CD4-positive, alpha-beta memory T cell (primary cell): ENCODE measurements at regions not wholly inside any gene's neighbourhood (a gene's known extent, or its start where the extent isn't known, plus 50 kb on each side); places are given as distances from the start of the nearest gene placed in this dataset.

ENCODE experiments used
- CTCF ChIA-PET: fragments of 350-600 bp; sonication (Branson Sonifier 250); formaldehyde crosslinking; loops from one replicate; lab custom pipeline; 2021; ENCODE audit warnings: inconsistent platforms; ENCODE audit not compliant: partially characterized antibody; lab: Charles Lee
- POLR2A ChIA-PET: fragments of 350-600 bp; sonication (Branson Sonifier 250); formaldehyde crosslinking; loops from one replicate; lab custom pipeline; 2021; ENCODE audit not compliant: partially characterized antibody; lab: Charles Lee
- DNase-seq, 5 donors: peaks; one replicate each; pipeline versions ENCODE4 v3.0.0 to v3.0.0-alpha.2; 2020 to 2022; ENCODE audit warnings: mixed read lengths in 1 of 5
- H3K27ac ChIP-seq: one replicate; pipeline ENCODE4 v1.7.0; 2013; ENCODE audit warnings: low read depth, low read length
- H3K27me3 ChIP-seq: 2 replicates; pipeline ENCODE4 v1.7.0; 2013; ENCODE audit warnings: mild to moderate bottlenecking, low read length, moderate library complexity; ENCODE audit not compliant: insufficient read depth
- H3K36me3 ChIP-seq: 2 replicates; pipeline ENCODE4 v1.7.0; 2013; ENCODE audit warnings: mild to moderate bottlenecking, low read length, moderate library complexity; ENCODE audit not compliant: insufficient read depth
- H3K4me1 ChIP-seq: 2 replicates; pipeline ENCODE4 v1.7.0; 2013; ENCODE audit warnings: mild to moderate bottlenecking, low read length, moderate library complexity; ENCODE audit not compliant: insufficient read depth
- H3K4me3 ChIP-seq, 2 donors: one replicate each; pipeline ENCODE4 v1.7.0; 2013; ENCODE audit warnings: low read length in 2 of 2, mild to moderate bottlenecking in 1 of 2
- H3K9me3 ChIP-seq, 2 donors: one replicate each; pipeline ENCODE4 v1.7.0; 2013; ENCODE audit warnings: low read length in 2 of 2, control low read depth in 1 of 2; ENCODE audit not compliant: control insufficient read depth in 1 of 2
- H3K27ac Mint-ChIP-seq, 7 donors: one replicate each; pipeline ENCODE4 v1.8.0; 2020 to 2021; ENCODE audit warnings: mixed read lengths in 7 of 7, mild to moderate bottlenecking in 6 of 7, inconsistent platforms in 3 of 7, moderate library complexity in 3 of 7
- H3K27me3 Mint-ChIP-seq, 2 donors: one replicate each; pipeline ENCODE4 v1.8.0; 2020 to 2021; ENCODE audit warnings: mixed read lengths in 2 of 2
- H3K36me3 Mint-ChIP-seq, 2 donors: one replicate each; pipeline ENCODE4 v1.8.0; 2020 to 2021; ENCODE audit warnings: mixed read lengths in 2 of 2, inconsistent platforms in 1 of 2, mild to moderate bottlenecking in 1 of 2
- H3K4me1 Mint-ChIP-seq, 4 donors: one replicate each; pipeline ENCODE4 v1.8.0; 2020 to 2021; ENCODE audit warnings: mixed read lengths in 4 of 4, mild to moderate bottlenecking in 1 of 4
- H3K4me3 Mint-ChIP-seq, 8 donors: one replicate each; pipeline ENCODE4 v1.8.0; 2020 to 2021; ENCODE audit warnings: mixed read lengths in 8 of 8, mild to moderate bottlenecking in 7 of 8, moderate library complexity in 6 of 8, inconsistent platforms in 3 of 8
- H3K9me3 Mint-ChIP-seq, 8 donors: one replicate each; pipeline ENCODE4 v1.8.0; 2020 to 2021; ENCODE audit warnings: mixed read lengths in 8 of 8, mild to moderate bottlenecking in 5 of 8, inconsistent platforms in 3 of 8, moderate library complexity in 1 of 8
- intact Hi-C: fragments of 100-400 bp; cut with micrococcal nuclease; formaldehyde crosslinking; loops from one replicate; pipeline ENCODE4 v1.15.1; 2023

GRCh38 chr6:40330301-40330721 is 256.9 kb downstream of the LRFN2 start:
- Histone ChIP-seq H3K9me3 (no peaks in the 10 kb centered on the region), H3K4me1 (no peaks in the 10 kb centered on the region), H3K36me3 (no peaks in the 10 kb centered on the region), H3K27ac (no peak overlapping the region), H3K4me3 (no peak overlapping the region), H3K27me3 (no peaks in the 10 kb centered on the region)
- Mint-ChIP-seq H3K4me1 (peaks cover 0 to 2% (median 0%) of the 10 kb centered on the region in 4 donors), H3K27me3 (peaks cover 11 to 13% of the 10 kb centered on the region in 2 donors), H3K9me3 (peaks cover 0 to 2% (median 0%) of the 10 kb centered on the region in 8 donors), H3K36me3 (no peaks in the 10 kb centered on the region), H3K27ac (no peak overlapping the region), H3K4me3 (no peak overlapping the region)
- ChIA-PET POLR2A (no interaction called here), CTCF (no interaction called here)
- DNase-seq, result no peak
- intact Hi-C loops, result no loop called here

- Mint-ChIP-seq H3K4me1 (peaks cover 0 to 2% (median 0%) of the 10 kb centered on the region in 4 donors), H3K27me3 (peaks cover 13% of the 10 kb centered on the region in 2 donors), H3K9me3 (no peaks in the 10 kb centered on the region), H3K27ac (no peak overlapping the region), H3K36me3 (no peaks in the 10 kb centered on the region), H3K4me3 (no peak overlapping the region)
- intact Hi-C loops, result no loop called here
- Histone ChIP-seq H3K27me3 (no peaks in the 10 kb centered on the region), H3K27ac (no peak overlapping the region), H3K4me3 (no peak overlapping the region), H3K9me3 (no peaks in the 10 kb centered on the region), H3K36me3 (no peaks in the 10 kb centered on the region), H3K4me1 (no peaks in the 10 kb centered on the region)
- no peak for DNase-seq
- POLR2A ChIA-PET, result no interaction called here
- CTCF ChIA-PET, result no interaction called here
Observed at GRCh38 chr6:40328986-40329545, 258.1 kb downstream of the LRFN2 start.

- no peak overlapping the region for H3K4me3 ChIP-seq
- POLR2A ChIA-PET, result no interaction called here
- Mint-ChIP-seq H3K36me3 (no peaks in the 10 kb centered on the region), H3K9me3 (no peaks in the 10 kb centered on the region), H3K27ac (no peak overlapping the region), H3K4me3 (no peak overlapping the region), H3K4me1 (peaks cover 0 to 2% (median 0%) of the 10 kb centered on the region in 4 donors), H3K27me3 (peaks cover 13% of the 10 kb centered on the region in 2 donors)
- DNase-seq, result peak in 2 of 5 donors; percentile 13 to 39
- CTCF ChIA-PET, result interaction anchor here (1.2 kb wide), 1 partner anchor 18 kb away, joined by 3 read pairs; no protein-coding TSS in a partner anchor
- H3K4me1 ChIP-seq, result no peaks in the 10 kb centered on the region
- H3K27ac ChIP-seq, result no peak overlapping the region
- intact Hi-C loops, result no loop called here
- H3K36me3 ChIP-seq, result no peaks in the 10 kb centered on the region
- H3K9me3 ChIP-seq, result no peaks in the 10 kb centered on the region
- H3K27me3 ChIP-seq, result no peaks in the 10 kb centered on the region
Observed at GRCh38 chr6:40328386-40328985, 258.7 kb downstream of the LRFN2 start.

- CTCF ChIA-PET, result no interaction called here
- no peak overlapping the region for H3K4me3 Mint-ChIP-seq
- H3K9me3 ChIP-seq, result no peaks in the 10 kb centered on the region
- H3K4me1 ChIP-seq, result no peaks in the 10 kb centered on the region
- no peak overlapping the region for H3K27ac ChIP-seq
- no peaks in the 10 kb centered on the region for H3K36me3 ChIP-seq
- no peak overlapping the region for H3K4me3 ChIP-seq
- POLR2A ChIA-PET, result no interaction called here
- intact Hi-C loops, result no loop called here
- H3K36me3 Mint-ChIP-seq, result no peaks in the 10 kb centered on the region
- no peaks in the 10 kb centered on the region for H3K9me3 Mint-ChIP-seq
- H3K27ac Mint-ChIP-seq, result no peak overlapping the region
- no peak for DNase-seq
- H3K27me3 ChIP-seq, result no peaks in the 10 kb centered on the region
- H3K4me1 Mint-ChIP-seq, result peaks cover 0 to 2% (median 0%) of the 10 kb centered on the region in 4 donors
- H3K27me3 Mint-ChIP-seq, result peaks cover 13 to 20% of the 10 kb centered on the region in 2 donors
Observed at GRCh38 chr6:40326714-40327421, 260.3 kb downstream of the LRFN2 start.

- no peaks in the 10 kb centered on the region for H3K36me3 Mint-ChIP-seq
- POLR2A ChIA-PET, result no interaction called here
- H3K4me1 Mint-ChIP-seq, result peaks cover 0 to 2% (median 0%) of the 10 kb centered on the region in 4 donors
- Histone ChIP-seq H3K9me3 (no peaks in the 10 kb centered on the region), H3K4me3 (no peak overlapping the region), H3K27ac (no peak overlapping the region), H3K27me3 (no peaks in the 10 kb centered on the region), H3K36me3 (no peaks in the 10 kb centered on the region), H3K4me1 (no peaks in the 10 kb centered on the region)
- H3K27me3 Mint-ChIP-seq, result peaks cover 17 to 20% of the 10 kb centered on the region in 2 donors
- no peak for DNase-seq
- H3K4me3 Mint-ChIP-seq, result peak overlapping the region in 1 of 8 donors; percentile 11
- CTCF ChIA-PET, result no interaction called here
- H3K9me3 Mint-ChIP-seq, result no peaks in the 10 kb centered on the region
- no peak overlapping the region for H3K27ac Mint-ChIP-seq
- intact Hi-C loops, result no loop called here
Observed at GRCh38 chr6:40325791-40326190, 261.4 kb downstream of the LRFN2 start.

- H3K27ac ChIP-seq, result no peak overlapping the region
- ChIA-PET POLR2A (no interaction called here), CTCF (no interaction called here)
- no peaks in the 10 kb centered on the region for H3K4me1 ChIP-seq
- no peaks in the 10 kb centered on the region for H3K36me3 ChIP-seq
- no peak overlapping the region for H3K4me3 Mint-ChIP-seq
- H3K9me3 Mint-ChIP-seq, result no peaks in the 10 kb centered on the region
- H3K9me3 ChIP-seq, result no peaks in the 10 kb centered on the region
- H3K27me3 ChIP-seq, result no peaks in the 10 kb centered on the region
- H3K27me3 Mint-ChIP-seq, result peaks cover 17 to 20% of the 10 kb centered on the region in 2 donors
- H3K36me3 Mint-ChIP-seq, result no peaks in the 10 kb centered on the region
- H3K27ac Mint-ChIP-seq, result no peak overlapping the region
- H3K4me3 ChIP-seq, result no peak overlapping the region
- no peak for DNase-seq
- intact Hi-C loops, result no loop called here
- H3K4me1 Mint-ChIP-seq, result peaks cover 0 to 2% (median 0%) of the 10 kb centered on the region in 4 donors
Observed at GRCh38 chr6:40325041-40325440, 262.1 kb downstream of the LRFN2 start.

GRCh38 chr6:40323881-40324634 is 263.1 kb downstream of the LRFN2 start:
- CTCF ChIA-PET, result interaction anchor here (1.0 kb wide), 1 partner anchor 8 kb away, joined by 4 read pairs; no protein-coding TSS in a partner anchor
- Mint-ChIP-seq H3K9me3 (peaks cover 0 to 6% (median under 1%) of the 10 kb centered on the region in 8 donors), H3K27me3 (peaks cover 14 to 20% of the 10 kb centered on the region in 2 donors)

More at GRCh38 chr6:40323881-40324634, 263.1 kb downstream of the LRFN2 start:
- no peaks in the 10 kb centered on the region for H3K4me1 ChIP-seq
- no peaks in the 10 kb centered on the region for H3K36me3 ChIP-seq
- Mint-ChIP-seq H3K4me3 (no peak overlapping the region), H3K27ac (no peak overlapping the region), H3K36me3 (no peaks in the 10 kb centered on the region), H3K4me1 (peaks cover 0 to 2% (median 0%) of the 10 kb centered on the region in 4 donors)
- intact Hi-C loops, result no loop called here
- no peak overlapping the region for H3K4me3 ChIP-seq
- no peaks in the 10 kb centered on the region for H3K27me3 ChIP-seq
- POLR2A ChIA-PET, result no interaction called here
- H3K27ac ChIP-seq, result no peak overlapping the region
- no peaks in the 10 kb centered on the region for H3K9me3 ChIP-seq
- no peak for DNase-seq
